ENCODE measurements at regions not wholly inside any gene's neighbourhood (a gene's known extent, or its start where the extent isn't known, plus 50 kb on each side); places are given as distances from the start of the nearest gene placed in this dataset.

- no peak for TF ChIP-seq CTCF (IDR thresholded peaks at IDR 0.05)
- no peak for TF ChIP-seq POLR2A (IDR thresholded peaks at IDR 0.05)
Measured at GRCh38 chr5:125603321-125603720, 819.9 kb upstream of the GRAMD2B start.

Measured in tibial nerve (tissue), 3 donors.